T-helper 9 cell (primary cell): ENCODE measurements at regions not wholly inside any gene's neighbourhood (a gene's known extent, or its start where the extent isn't known, plus 50 kb on each side); places are given as distances from the start of the nearest gene placed in this dataset.

Experiments
- DNase-seq: peaks from one replicate; pipeline ENCODE4 v3.0.0-alpha.2; 2020

- DNase-seq: no peak
Measured at GRCh38 chr21:40990366-40990765, 143.4 kb upstream of the DSCAM start.

GRCh38 chr21:40997831-40998230, 150.9 kb upstream of the DSCAM start:
- DNase-seq: no peak

DNA sequence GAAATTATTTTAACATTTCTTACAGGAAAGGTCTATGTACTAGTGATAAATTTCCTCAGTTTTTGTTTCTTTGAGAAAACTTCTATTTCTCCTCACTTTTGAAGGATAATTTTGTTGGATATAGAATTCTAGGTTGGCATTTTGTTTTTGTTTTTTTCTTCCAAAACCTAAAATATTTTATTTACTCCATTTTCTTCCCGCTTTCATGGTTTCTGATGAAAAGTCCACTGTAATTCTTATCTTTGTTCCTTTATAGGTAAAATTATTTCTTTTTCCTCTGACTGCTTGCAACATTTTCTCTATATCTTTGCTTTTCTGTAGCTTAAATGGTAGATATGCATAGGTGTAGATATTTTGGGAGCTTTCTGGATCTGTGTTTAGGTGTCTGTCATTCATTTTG, 153.9 kb upstream of the DSCAM start:
- DNase-seq: no peak

- DNase-seq: no peak
Measured at GRCh38 chr21:41006636-41007035, 159.7 kb upstream of the DSCAM start.

DNA sequence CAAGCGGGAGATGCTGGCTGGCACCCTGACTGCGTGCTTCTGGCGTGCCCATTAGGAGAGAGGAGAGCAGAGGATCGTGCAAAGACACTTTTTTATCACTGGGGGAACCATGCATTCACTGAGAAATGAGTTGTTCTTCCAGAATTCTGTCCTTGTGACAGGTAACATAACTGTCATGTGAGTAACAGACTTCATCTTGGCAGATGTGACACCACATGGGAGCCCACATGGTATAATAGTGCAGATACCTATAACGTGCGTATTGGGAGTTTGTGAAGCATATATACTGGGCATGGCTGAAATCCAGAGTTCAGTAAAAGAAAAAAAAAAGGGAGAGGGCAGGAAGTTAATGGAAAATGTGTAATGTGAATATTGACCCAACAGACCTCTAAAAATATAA, 159.6 kb upstream of the BACE2 start:
- no peak for DNase-seq

DNA sequence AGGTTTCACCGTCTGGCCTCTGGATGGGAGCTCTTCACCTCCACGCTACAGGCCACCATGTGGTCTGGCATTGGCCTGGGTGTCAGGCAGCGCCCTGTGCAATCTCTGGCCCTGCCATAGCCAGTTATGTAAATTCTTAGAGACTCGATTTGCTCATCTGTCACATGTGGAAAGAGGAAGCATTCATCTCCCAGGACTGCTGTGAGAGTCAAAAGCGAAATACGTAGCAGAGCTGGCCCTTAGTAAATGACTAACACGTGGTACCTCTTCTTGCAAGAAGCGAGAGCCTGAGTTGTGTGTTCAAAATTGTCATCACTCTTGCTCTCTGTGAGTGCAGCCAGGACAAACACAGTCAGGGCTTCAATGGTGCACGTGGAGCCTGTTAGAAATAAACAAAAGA, 159.0 kb upstream of the BACE2 start:
- no peak for DNase-seq

DNA sequence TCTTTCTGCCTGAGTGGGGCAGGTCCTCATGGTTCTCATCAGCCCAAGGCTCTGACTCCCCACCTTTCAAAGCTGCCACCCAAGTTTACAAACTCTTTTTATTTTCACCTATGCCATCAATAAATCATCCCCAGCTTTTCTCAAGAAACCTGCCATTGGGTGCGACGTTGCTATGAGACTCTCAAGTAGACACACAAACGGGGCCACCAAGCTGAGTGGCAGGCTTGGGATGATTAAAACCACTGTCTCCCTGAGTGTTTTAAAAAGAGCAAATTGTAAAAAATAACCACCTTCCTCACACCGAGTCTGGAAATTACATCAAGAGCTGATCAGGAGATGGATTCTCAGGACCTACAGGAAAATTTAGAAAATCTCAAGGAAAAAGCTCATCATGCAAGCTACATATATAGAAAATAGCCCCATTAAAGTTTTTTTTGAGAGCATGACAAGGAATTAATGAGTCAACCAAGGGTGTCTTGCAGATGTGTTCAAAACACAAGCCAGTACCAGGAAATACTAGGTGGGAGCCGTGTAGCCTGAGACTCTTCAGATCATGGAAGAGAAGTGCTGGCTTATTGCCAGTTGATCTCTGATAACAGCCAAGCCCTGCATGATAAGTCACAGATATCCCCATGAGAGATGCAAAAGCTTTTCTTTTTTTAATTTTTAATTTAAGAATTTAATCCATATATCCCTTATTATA, 158.4 kb upstream of the BACE2 start:
- no peak for DNase-seq

GRCh38 chr21:41010101-41010435, 157.9 kb upstream of the BACE2 start:
- no peak for DNase-seq

DNA sequence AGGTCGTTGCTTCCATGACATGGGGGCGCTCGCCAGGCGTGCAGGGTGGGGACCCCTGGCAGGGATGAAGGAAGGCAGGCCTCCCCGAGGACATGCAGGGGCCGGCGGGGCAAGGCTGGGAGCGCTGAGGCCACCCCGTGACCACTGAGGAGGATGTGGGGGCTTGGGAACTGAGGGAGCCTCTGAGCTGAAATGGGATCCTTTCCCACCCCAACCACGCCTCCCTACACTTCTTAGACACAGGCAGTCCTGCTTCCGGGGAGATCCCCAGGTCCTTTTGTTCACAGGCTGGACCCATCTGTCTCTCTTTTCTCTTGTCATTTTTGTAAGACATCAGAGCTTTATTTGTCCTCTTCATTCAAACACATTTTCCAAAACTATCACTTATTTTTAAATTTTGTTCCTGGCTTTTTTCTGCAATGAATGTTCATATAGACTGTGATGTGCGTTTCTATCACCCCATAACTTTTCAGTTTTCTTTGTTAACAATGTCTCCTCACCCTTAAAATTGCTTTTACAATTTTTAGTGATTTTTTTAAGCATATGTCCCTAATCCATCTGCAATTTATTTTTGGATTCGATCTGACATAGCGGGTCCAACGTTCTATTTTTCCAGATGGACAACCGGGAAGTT, 156.7 kb upstream of the BACE2 start:
- DNase-seq: no peak

GRCh38 chr21:41011951-41012366, 156.0 kb upstream of the BACE2 start:
- no peak for DNase-seq

DNA sequence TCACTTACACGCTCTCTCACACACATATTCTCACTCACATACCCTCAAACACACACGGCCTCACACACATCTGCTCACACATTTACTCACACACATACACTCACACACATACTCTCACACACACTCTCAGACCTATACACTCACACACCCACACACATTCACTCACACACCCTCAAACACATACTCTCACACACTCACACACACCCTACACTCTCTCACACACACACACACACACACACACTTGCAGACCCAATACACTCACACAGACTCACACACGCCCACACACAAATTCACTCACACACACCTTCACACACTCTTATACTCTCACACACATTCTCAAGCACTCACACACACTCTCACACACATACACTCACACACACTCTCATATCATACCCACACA, 155.5 kb upstream of the BACE2 start:
- DNase-seq: no peak

- DNase-seq: no peak
Measured at GRCh38 chr21:41016472-41016871, 151.5 kb upstream of the BACE2 start.

GRCh38 chr21:41018431-41018830, 149.5 kb upstream of the BACE2 start:
- DNase-seq: no peak

- no peak for DNase-seq
Measured at GRCh38 chr21:41023936-41024335, 144.0 kb upstream of the BACE2 start.

DNA sequence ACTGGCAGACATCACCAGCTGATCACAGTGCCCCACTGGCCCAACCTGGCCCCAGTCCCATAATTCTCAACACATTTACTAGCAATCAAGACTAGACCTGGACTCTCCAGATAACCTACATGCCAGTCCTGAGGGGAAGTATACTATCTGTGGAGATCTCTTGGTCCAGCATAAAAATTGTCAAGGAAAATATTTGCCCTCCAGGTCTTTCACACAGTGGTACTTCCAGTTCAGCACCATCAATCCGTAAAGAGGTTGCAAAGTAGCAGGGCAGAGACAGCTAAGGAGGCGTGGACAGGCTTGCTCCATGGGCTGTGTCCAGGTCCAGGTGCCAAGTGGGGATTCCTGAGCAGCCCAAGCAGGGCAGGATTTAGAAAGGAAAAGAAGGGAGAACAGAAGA, 143.6 kb upstream of the BACE2 start:
- DNase-seq: no peak

- DNase-seq: no peak
Measured at GRCh38 chr21:41024746-41025254, 143.2 kb upstream of the BACE2 start.

GRCh38 chr21:41029571-41029970, 138.4 kb upstream of the BACE2 start:
- no peak for DNase-seq

- DNase-seq: no peak
Measured at GRCh38 chr21:41031701-41032220, 136.2 kb upstream of the BACE2 start.

- no peak for DNase-seq
Measured at GRCh38 chr21:41032541-41032940, 135.4 kb upstream of the BACE2 start.

GRCh38 chr21:41037212-41037611, 130.7 kb upstream of the BACE2 start:
- no peak for DNase-seq

GRCh38 chr21:41037936-41038335, 130.0 kb upstream of the BACE2 start:
- no peak for DNase-seq

- DNase-seq: no peak
Measured at GRCh38 chr21:41043014-41043413, 124.9 kb upstream of the BACE2 start.

GRCh38 chr21:41045534-41046268, 122.3 kb upstream of the BACE2 start:
- no peak for DNase-seq

DNA sequence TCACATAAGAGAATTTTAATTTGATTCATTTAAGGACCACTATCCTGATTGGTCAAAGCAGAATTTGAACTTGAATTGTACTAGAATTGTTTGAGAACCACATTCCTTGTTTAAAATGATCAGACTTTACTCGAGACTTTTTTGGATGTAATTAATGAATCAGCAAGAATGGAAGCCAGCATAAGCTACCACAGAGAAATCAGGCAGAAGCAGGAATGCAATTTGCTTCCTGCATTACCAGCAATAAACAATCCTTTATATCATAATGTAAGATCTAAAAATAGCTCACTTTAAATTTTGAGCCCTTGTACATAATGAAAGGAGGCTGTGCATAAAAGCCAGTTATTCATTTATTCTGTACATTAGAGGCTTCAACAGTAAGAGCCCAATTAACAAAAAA, 119.8 kb upstream of the BACE2 start:
- DNase-seq: no peak
